ENCODE measurements at regions not wholly inside any gene's neighbourhood (a gene's known extent, or its start where the extent isn't known, plus 50 kb on each side); places are given as distances from the start of the nearest gene placed in this dataset.

DNA sequence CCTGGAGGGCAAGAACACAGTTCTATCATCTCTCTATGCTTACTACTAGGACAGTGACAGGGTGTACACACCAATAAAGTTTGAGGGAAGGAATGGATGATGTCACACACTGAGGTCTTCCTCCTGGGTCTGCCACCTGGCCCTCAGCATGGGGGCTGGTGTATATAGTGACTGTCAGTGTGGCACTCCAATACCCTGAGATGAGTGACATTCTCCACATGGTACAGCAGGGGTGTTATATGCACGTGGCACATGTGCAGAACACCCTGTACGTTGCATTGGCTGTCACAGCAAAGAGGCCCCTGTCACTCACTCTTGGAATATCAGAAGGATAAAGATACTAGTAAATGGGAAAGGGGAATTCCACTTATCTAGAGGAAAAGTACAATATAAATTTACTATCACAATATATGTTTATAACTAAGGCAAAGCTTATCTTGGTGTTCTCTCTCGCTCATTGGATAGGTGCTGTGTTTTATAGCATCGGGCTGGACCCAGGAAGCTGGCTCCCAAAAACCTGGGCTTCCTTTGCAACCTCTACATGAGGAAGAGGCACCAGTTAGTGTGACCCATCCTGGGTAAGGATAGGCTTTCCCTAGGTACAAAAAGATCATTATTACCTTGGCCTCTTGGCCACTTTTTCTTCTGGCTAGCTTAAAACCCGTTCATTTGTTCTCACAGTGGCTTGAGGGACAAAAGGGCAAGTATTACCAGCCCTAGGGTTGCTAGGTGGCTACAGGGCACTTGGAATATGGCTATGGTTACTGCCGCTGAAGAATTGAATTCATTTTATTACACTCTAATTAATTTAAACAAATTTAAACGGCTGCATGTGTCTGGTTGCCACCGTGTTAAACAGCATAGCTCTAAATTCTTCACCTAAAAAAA lies 54.8 kb upstream of the HES1 start:
- TF ChIP-seq, protein P1, sequence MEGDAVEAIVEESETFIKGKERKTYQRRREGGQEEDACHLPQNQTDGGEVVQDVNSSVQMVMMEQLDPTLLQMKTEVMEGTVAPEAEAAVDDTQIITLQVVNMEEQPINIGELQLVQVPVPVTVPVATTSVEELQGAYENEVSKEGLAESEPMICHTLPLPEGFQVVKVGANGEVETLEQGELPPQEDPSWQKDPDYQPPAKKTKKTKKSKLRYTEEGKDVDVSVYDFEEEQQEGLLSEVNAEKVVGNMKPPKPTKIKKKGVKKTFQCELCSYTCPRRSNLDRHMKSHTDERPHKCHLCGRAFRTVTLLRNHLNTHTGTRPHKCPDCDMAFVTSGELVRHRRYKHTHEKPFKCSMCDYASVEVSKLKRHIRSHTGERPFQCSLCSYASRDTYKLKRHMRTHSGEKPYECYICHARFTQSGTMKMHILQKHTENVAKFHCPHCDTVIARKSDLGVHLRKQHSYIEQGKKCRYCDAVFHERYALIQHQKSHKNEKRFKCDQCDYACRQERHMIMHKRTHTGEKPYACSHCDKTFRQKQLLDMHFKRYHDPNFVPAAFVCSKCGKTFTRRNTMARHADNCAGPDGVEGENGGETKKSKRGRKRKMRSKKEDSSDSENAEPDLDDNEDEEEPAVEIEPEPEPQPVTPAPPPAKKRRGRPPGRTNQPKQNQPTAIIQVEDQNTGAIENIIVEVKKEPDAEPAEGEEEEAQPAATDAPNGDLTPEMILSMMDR (IDR thresholded peaks at IDR 0.05; ENCODE audit: low read depth, low read length), result no peak
- TF ChIP-seq, protein P2, sequence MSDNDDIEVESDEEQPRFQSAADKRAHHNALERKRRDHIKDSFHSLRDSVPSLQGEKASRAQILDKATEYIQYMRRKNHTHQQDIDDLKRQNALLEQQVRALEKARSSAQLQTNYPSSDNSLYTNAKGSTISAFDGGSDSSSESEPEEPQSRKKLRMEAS (IDR thresholded peaks at IDR 0.05; ENCODE audit: low read depth, low read length), result no peak
- TF ChIP-seq POLR2A (IDR thresholded peaks at IDR 0.05; ENCODE audit: extremely low read depth, insufficient read length), result no peak
- TF ChIP-seq MYC (IDR thresholded peaks at IDR 0.05; ENCODE audit: low read depth, low read length), result no peak
